ENCODE measurements at regions not wholly inside any gene's neighbourhood (a gene's known extent, or its start where the extent isn't known, plus 50 kb on each side); places are given as distances from the start of the nearest gene placed in this dataset.

DNA sequence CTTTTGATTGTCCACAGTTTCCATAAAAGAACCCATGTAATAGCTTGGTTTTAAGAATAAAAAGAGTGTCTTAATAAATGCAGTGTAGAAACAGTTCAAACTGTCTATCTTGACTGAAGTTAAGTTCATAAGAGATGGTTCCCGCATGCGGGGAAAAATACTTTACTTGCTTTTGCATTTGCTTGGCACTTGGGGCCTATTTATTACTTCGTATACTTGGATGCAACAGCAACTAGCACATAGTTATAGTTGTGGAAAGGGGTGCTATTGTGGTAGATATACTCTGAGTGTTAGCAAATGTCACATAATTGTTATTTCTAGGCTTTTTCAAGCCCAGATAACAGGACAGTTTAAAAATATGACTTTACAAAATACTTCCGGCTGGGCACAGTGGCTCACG, 97.7 kb upstream of the HMGCLL1 start:
- no peak for TF ChIP-seq POLR2A (IDR thresholded peaks at IDR 0.05)
- TF ChIP-seq, protein P1, sequence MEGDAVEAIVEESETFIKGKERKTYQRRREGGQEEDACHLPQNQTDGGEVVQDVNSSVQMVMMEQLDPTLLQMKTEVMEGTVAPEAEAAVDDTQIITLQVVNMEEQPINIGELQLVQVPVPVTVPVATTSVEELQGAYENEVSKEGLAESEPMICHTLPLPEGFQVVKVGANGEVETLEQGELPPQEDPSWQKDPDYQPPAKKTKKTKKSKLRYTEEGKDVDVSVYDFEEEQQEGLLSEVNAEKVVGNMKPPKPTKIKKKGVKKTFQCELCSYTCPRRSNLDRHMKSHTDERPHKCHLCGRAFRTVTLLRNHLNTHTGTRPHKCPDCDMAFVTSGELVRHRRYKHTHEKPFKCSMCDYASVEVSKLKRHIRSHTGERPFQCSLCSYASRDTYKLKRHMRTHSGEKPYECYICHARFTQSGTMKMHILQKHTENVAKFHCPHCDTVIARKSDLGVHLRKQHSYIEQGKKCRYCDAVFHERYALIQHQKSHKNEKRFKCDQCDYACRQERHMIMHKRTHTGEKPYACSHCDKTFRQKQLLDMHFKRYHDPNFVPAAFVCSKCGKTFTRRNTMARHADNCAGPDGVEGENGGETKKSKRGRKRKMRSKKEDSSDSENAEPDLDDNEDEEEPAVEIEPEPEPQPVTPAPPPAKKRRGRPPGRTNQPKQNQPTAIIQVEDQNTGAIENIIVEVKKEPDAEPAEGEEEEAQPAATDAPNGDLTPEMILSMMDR (IDR thresholded peaks at IDR 0.05), result no peak
